ENCODE measurements at regions not wholly inside any gene's neighbourhood (a gene's known extent, or its start where the extent isn't known, plus 50 kb on each side); places are given as distances from the start of the nearest gene placed in this dataset.

- no TSS peak for BruUV-seq (replicated peaks)
- ChIA-PET POLR2A (no interaction called here), CTCF (interaction anchor here (0.5 kb wide), 1 partner anchor 39 kb away, joined by 3 read pairs; no protein-coding TSS in a partner anchor)
- no peaks in the 10 kb centered on the region for H3K36me3 ChIP-seq (ENCODE audit: control insufficient read depth, insufficient read depth, low read length)
- no peaks in the 10 kb centered on the region for H3K9me3 ChIP-seq (ENCODE audit: control insufficient read depth, insufficient read depth, low read depth, low read length)
- DNase-seq (ENCODE audit: low read depth, low spot score) (peak; percentile 25), ATAC-seq (no peak)
- H3K4me3 ChIP-seq (ENCODE audit: low read depth in 2 of 2, low read length in 2 of 2): no peak overlapping the region
- intact Hi-C loops (cut with micrococcal nuclease; ENCODE audit: unreplicated experiment) (no loop called here), in situ Hi-C loops (cut with HindIII; ENCODE audit: low pct_unique_long_range_greater_than_20kb, low sequenced_read_pairs) (no loop called here)
- TF ChIP-seq TCF7L2 (IDR thresholded peaks at IDR 0.05; ENCODE audit: low read depth, low read length) (no peak), REST (IDR thresholded peaks at IDR 0.05; ENCODE audit: insufficient read depth in 1 of 2, low read depth in 2 of 2, low read length in 1 of 2) (no peak), SIN3A (IDR thresholded peaks at IDR 0.05; ENCODE audit: borderline replicate concordance, insufficient read depth, low read depth, low read length) (no peak), CTCF (IDR thresholded peaks at IDR 0.05) (no peak), POLR2AphosphoS5 (IDR thresholded peaks at IDR 0.05; ENCODE audit: low read depth, low read length) (no peak)
- no peaks in the 10 kb centered on the region for H3K27me3 ChIP-seq (ENCODE audit: control insufficient read depth, insufficient read depth, low read length)
- no peak overlapping the region for H3K27ac ChIP-seq (ENCODE audit: low read length)
- H3K4me1 ChIP-seq (ENCODE audit: control insufficient read depth, insufficient read depth, low read length): no peaks in the 10 kb centered on the region
Measured at GRCh38 chrX:16479206-16479869, 170.6 kb upstream of the S100G start.

- ChIA-PET CTCF (interaction anchor here (0.5 kb wide), 1 partner anchor 39 kb away, joined by 3 read pairs; no protein-coding TSS in a partner anchor), POLR2A (no interaction called here)
- no peak overlapping the region for H3K4me3 ChIP-seq (ENCODE audit: low read depth in 2 of 2, low read length in 2 of 2)
- ATAC-seq: no peak
- in situ Hi-C loops (cut with HindIII; ENCODE audit: low pct_unique_long_range_greater_than_20kb, low sequenced_read_pairs): no loop called here
- H3K9me3 ChIP-seq (ENCODE audit: control insufficient read depth, insufficient read depth, low read depth, low read length): no peaks in the 10 kb centered on the region
- intact Hi-C loops (cut with micrococcal nuclease; ENCODE audit: unreplicated experiment): no loop called here
- no TSS peak for BruUV-seq (replicated peaks)
- H3K27ac ChIP-seq (ENCODE audit: low read length): no peak overlapping the region
- no peaks in the 10 kb centered on the region for H3K36me3 ChIP-seq (ENCODE audit: control insufficient read depth, insufficient read depth, low read length)
- no peak for DNase-seq (ENCODE audit: low read depth, low spot score)
- no peaks in the 10 kb centered on the region for H3K4me1 ChIP-seq (ENCODE audit: control insufficient read depth, insufficient read depth, low read length)
- TF ChIP-seq REST (IDR thresholded peaks at IDR 0.05; ENCODE audit: insufficient read depth in 1 of 2, low read depth in 2 of 2, low read length in 1 of 2) (no peak), TCF7L2 (IDR thresholded peaks at IDR 0.05; ENCODE audit: low read depth, low read length) (no peak), CTCF (IDR thresholded peaks at IDR 0.05) (no peak), POLR2AphosphoS5 (IDR thresholded peaks at IDR 0.05; ENCODE audit: low read depth, low read length) (no peak), SIN3A (IDR thresholded peaks at IDR 0.05; ENCODE audit: borderline replicate concordance, insufficient read depth, low read depth, low read length) (no peak)
- H3K27me3 ChIP-seq (ENCODE audit: control insufficient read depth, insufficient read depth, low read length): no peaks in the 10 kb centered on the region
Measured at GRCh38 chrX:16480049-16480448, 169.9 kb upstream of the S100G start.
